ENCODE measurements at regions not wholly inside any gene's neighbourhood (a gene's known extent, or its start where the extent isn't known, plus 50 kb on each side); places are given as distances from the start of the nearest gene placed in this dataset.
"Not testable (repeated sequence)": the region's sequence is repeated elsewhere in the genome, so short reads cannot be mapped to it uniquely, and the experiment has no call there.

- H3K4me3 ChIP-seq (ENCODE audit: low read depth, low read length) = no peak overlapping the region
- TF ChIP-seq CTCF (IDR thresholded peaks at IDR 0.05; ENCODE audit: low read depth, low read length) = no peak
Observed at GRCh38 chr2:61626827-61627226, 88.7 kb upstream of the XPO1 start.

DNA sequence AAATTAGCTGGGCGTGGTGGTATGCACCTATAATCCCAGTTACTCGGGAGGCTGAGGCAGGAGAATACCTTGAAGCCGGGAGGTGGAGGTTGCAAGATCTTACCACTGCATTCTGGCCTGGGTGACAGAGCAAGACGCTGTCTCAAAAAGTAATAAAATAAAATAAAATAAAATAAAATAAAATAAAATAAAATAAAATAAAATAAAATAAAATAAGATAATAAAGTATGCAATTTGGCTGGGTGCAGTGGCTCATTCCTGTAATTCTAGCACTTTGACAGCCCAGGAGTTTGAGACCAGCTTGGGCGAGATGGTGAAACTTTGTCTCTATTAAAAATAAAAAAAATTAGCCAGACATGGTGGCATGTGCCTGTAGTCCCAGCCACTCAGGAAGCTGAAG is 85.6 kb upstream of the XPO1 start:
- no peak overlapping the region for H3K4me3 ChIP-seq (ENCODE audit: low read depth, low read length)
- no peak for TF ChIP-seq CTCF (IDR thresholded peaks at IDR 0.05; ENCODE audit: low read depth, low read length)

- H3K4me3 ChIP-seq (ENCODE audit: low read depth, low read length) = no peak overlapping the region
- TF ChIP-seq CTCF (IDR thresholded peaks at IDR 0.05; ENCODE audit: low read depth, low read length) = no peak
Observed at GRCh38 chr2:61620244-61621159, 82.3 kb upstream of the XPO1 start.

DNA sequence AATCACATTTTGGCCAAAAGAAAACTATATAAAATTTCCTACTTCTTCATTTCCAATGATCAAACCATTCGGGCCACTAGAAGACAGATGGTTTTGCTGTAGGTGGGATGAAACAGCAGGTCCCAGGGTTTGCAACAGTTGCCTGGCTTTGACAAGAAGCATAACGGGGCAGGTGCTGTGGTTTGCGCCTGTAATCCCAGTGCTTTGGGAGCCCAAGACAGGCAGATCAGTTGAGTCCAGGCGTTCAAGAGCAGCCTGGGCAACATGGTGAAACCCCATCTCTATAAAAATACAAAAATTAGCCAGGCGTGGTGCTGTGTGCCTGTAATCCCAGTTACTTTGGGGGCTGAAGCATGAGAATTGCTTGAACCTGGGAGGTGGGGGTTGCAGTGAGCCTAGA is 81.4 kb upstream of the XPO1 start:
- H3K4me3 ChIP-seq (ENCODE audit: low read depth, low read length) = no peak overlapping the region
- no peak for TF ChIP-seq CTCF (IDR thresholded peaks at IDR 0.05; ENCODE audit: low read depth, low read length)

DNA sequence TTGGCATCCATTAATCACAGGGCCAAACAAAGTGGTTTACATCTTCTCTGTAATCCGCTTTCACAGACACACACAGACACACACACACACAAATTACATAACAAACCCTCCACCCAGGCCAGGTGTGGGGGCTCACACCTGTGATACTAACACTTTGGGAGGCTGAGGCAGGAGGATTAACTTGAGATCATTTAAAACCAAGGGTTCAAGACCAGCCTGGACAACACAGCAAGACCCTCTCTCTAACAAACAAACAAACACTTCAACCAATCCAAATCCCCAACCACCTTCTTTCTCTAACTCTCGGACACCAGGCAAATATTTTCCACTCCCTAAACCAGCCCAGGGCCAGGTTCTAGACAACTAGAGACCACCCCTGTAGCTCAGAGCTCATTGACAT is 79.5 kb upstream of the XPO1 start:
- no peak overlapping the region for H3K4me3 ChIP-seq (ENCODE audit: low read depth, low read length)
- no peak for TF ChIP-seq CTCF (IDR thresholded peaks at IDR 0.05; ENCODE audit: low read depth, low read length)

DNA sequence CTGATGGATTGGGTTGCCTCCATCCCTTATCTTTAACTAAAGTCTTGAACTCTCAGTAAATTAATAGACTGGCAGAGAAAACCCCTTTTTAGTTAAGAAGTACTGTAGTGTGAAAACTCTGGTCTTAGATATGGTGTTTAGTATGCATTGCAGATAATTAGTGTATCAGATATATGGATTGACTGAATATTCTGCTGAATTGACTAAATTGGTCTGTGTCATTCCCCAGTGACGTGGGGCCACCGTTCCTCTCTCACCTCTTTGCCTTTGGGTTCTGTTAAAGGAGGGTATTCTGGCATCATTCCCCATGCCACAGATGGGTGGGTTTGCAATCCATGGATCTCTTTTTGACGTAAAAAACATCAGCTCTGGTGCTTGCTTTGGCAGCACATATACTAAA is 67.1 kb upstream of the XPO1 start:
- TF ChIP-seq CTCF (IDR thresholded peaks at IDR 0.05; ENCODE audit: low read depth, low read length) = no peak
- no peak overlapping the region for H3K4me3 ChIP-seq (ENCODE audit: low read depth, low read length)

- no peak for TF ChIP-seq CTCF (IDR thresholded peaks at IDR 0.05; ENCODE audit: low read depth, low read length)
- no peak overlapping the region for H3K4me3 ChIP-seq (ENCODE audit: low read depth, low read length)
Observed at GRCh38 chr2:61604433-61604832, 66.3 kb upstream of the XPO1 start.

GRCh38 chr2:61598515-61599156 is 60.5 kb upstream of the XPO1 start:
- not testable (repeated sequence) for H3K4me3 ChIP-seq (ENCODE audit: low read depth, low read length)

Measured in WI38 (cell line).